Heart right ventricle (tissue), 16 donors: ENCODE measurements at regions not wholly inside any gene's neighbourhood (a gene's known extent, or its start where the extent isn't known, plus 50 kb on each side); places are given as distances from the start of the nearest gene placed in this dataset.

ENCODE experiments used
- ATAC-seq, 8 donors: fragments of 200-7000 bp; cut with Tn5 transposase; one replicate each; pipeline ENCODE4 v1.9.1; 2020; ENCODE audit warnings: mild to moderate bottlenecking in 8 of 8, moderate library complexity in 8 of 8, moderate number of reproducible peaks in 1 of 8
- DNase-seq, 2 donors: peaks; one replicate each; pipeline ENCODE4 v3.0.0-alpha.2; 2020
- H3K27ac ChIP-seq, 10 donors: fragments of 200-600 bp; sonication (generic) in 2 of 10; one replicate each; pipeline versions ENCODE4 v1.5.0 to v1.8.0; 2020 to 2022; ENCODE audit warnings: mild to moderate bottlenecking in 3 of 10
- H3K27me3 ChIP-seq, 7 donors: fragments of 200-600 bp; one replicate each; pipeline ENCODE4 v1.8.0; 2021 to 2022; ENCODE audit warnings: mild to moderate bottlenecking in 2 of 7
- H3K36me3 ChIP-seq, 9 donors: fragments of 200-600 bp; sonication (generic) in 1 of 9; one replicate each; pipeline versions ENCODE4 v1.5.0 to v1.8.0; 2020 to 2022; ENCODE audit warnings: mild to moderate bottlenecking in 2 of 9
- H3K4me1 ChIP-seq, 9 donors: fragments of 200-600 bp; sonication (generic) in 1 of 9; one replicate each; pipeline versions ENCODE4 v1.5.0 to v1.8.0; 2020 to 2022; ENCODE audit warnings: mild to moderate bottlenecking in 4 of 9
- H3K4me3 ChIP-seq, 10 donors: fragments of 200-600 bp; sonication (generic) in 2 of 10; one replicate each; pipeline versions ENCODE4 v1.5.0 to v1.8.0; 2020 to 2022; ENCODE audit warnings: mild to moderate bottlenecking in 7 of 10, moderate library complexity in 2 of 10
- H3K9me3 ChIP-seq, 11 donors: fragments of 200-600 bp in 10 of 11; sonication (generic) in 2 of 11; one replicate each; pipeline versions ENCODE4 v1.5.0 to v1.8.0; 2013 to 2022; ENCODE audit warnings: mild to moderate bottlenecking in 2 of 11, control low read depth in 1 of 11, moderate library complexity in 1 of 11
- WGBS, 2 donors: extraction: QIAGEN DNeasy Blood & Tissue Kit; methylation state at CpG; one replicate each; pipeline ENCODE4 v1.1.7; 2013; ENCODE audit warnings: inconsistent platforms in 1 of 2; 5-methylcytosine and 5-hydroxymethylcytosine counted together
- intact Hi-C, 10 donors: fragments of 100-400 bp; cut with DNase I; formaldehyde crosslinking; loops; one replicate each; pipeline versions ENCODE4 v1.11.1 to v1.14.2; 2022
- TF ChIP-seq, protein P1 (sequence below), 9 donors: fragments of 200-600 bp; sonication (generic) in 2 of 9; IDR thresholded peaks; one replicate each; pipeline versions ENCODE4 v1.5.0 to v1.8.0; 2021 to 2022; ENCODE audit warnings: antibody characterized with exemption in 9 of 9, mild to moderate bottlenecking in 5 of 9, moderate library complexity in 1 of 9
- donor health status: Arrhythmogenic right ventricular cardiomyopathy.
- donor health status: ischemic (EF 13 %, LVEDD 7.1; RV severe dilation, severe dysfunction).
- donor health status: healthy with polysubstance abuse.
- donor health status: DM: no; HTN: yes; CAD: no.
- donor health status: DM: no; HTN: no; CAD: no.
- donor health status: ischemic (EF 25% LVEDD 6.9; RV normal size, moderate dysfunction).
- donor health status: ischemic (EF 25% LVEDD 5.7; RV mildly dilated, moderate dysfunction).
- donor health status: healthy.
- donor health status: DM: yes; HTN: yes; CAD: no.
- donor health status: Ischemic cardiomyopathy.
- donor health status: ischemic (EF 35%, LVEDD 5.7; RV mildly dilated, moderate dysfunction).
- donor health status: nonischemic (EF 11% LVEDD 7.7; RV severe dilation, severe dysfunction).
- donor health status: DM: yes; HTN: yes; CAD: no.
- donor health status: PGD.
- donor health status: ischemic (EF 29% LVEDD 5.4; RV normal size, mild dysfunction).
- donor health status: nonischemic (EF 23%, LVEDD 6.1; RV moderate dilation, normal function).

DNA sequence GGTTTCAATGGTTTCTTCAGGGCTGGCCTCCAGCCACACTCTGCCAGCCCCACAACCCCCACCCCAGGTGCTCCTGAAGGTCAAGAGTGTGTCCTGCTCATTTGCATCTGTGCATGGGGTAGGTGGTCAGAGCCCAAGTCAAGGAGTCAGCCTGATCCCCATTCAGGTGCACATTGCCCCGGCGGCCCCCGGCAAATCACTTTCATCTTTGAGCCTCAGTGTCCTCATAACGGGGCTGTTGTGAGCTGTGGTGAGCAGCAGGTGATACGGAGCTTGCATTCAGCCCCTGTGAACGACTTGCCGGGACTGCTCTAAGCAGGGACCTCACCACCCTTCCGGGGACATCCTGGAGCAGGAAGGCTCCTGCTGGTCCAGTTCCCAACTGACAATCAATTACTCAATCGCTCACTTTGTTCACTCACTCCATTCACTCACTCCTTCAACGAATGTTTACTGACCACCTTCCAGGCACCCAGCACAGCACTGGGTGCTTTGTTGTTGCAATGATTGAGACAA lies 93.2 kb upstream of the CPEB4 start:
- DNase-seq (no peak), ATAC-seq (no peak)
- H3K9me3 ChIP-seq: no peaks in the 10 kb centered on the region
- H3K4me3 ChIP-seq: no peak overlapping the region
- 91% methylated on average over 10 of the region's 10 CpGs for WGBS, 2 donors
- intact Hi-C loops: no loop called here
- peaks cover 0 to 13% (median 0%) of the 10 kb centered on the region in 9 donors for H3K4me1 ChIP-seq
- TF ChIP-seq, protein P1, sequence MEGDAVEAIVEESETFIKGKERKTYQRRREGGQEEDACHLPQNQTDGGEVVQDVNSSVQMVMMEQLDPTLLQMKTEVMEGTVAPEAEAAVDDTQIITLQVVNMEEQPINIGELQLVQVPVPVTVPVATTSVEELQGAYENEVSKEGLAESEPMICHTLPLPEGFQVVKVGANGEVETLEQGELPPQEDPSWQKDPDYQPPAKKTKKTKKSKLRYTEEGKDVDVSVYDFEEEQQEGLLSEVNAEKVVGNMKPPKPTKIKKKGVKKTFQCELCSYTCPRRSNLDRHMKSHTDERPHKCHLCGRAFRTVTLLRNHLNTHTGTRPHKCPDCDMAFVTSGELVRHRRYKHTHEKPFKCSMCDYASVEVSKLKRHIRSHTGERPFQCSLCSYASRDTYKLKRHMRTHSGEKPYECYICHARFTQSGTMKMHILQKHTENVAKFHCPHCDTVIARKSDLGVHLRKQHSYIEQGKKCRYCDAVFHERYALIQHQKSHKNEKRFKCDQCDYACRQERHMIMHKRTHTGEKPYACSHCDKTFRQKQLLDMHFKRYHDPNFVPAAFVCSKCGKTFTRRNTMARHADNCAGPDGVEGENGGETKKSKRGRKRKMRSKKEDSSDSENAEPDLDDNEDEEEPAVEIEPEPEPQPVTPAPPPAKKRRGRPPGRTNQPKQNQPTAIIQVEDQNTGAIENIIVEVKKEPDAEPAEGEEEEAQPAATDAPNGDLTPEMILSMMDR (IDR thresholded peaks at IDR 0.05): no peak
- H3K36me3 ChIP-seq: no peaks in the 10 kb centered on the region
- no peak overlapping the region for H3K27ac ChIP-seq
- H3K27me3 ChIP-seq: no peaks in the 10 kb centered on the region

GRCh38 chr5:173795601-173796000 lies 92.5 kb upstream of the CPEB4 start:
- Histone ChIP-seq H3K9me3 (no peaks in the 10 kb centered on the region), H3K4me3 (no peak overlapping the region), H3K4me1 (peaks cover 0 to 13% (median 0%) of the 10 kb centered on the region in 9 donors), H3K27me3 (no peaks in the 10 kb centered on the region), H3K27ac (no peak overlapping the region), H3K36me3 (no peaks in the 10 kb centered on the region)
- TF ChIP-seq, protein P1 (IDR thresholded peaks at IDR 0.05): no peak
- ATAC-seq (peak in 5 of 8 donors; percentile 36 to 76 (median 44)), DNase-seq (no peak)
- intact Hi-C loops: no loop called here
- 61 to 85% methylated on average over 1 of the region's 1 CpG for WGBS, 2 donors

GRCh38 chr5:173796721-173797495 lies 91.2 kb upstream of the CPEB4 start:
- TF ChIP-seq, protein P1 (IDR thresholded peaks at IDR 0.05): no peak
- WGBS, 2 donors: 66 to 83% methylated on average over 9 of the region's 9 CpGs
- H3K27ac ChIP-seq: no peak overlapping the region
- H3K4me3 ChIP-seq: no peak overlapping the region
- DNase-seq: no peak
- peaks cover 0 to 13% (median 0%) of the 10 kb centered on the region in 9 donors for H3K4me1 ChIP-seq
- no peaks in the 10 kb centered on the region for H3K9me3 ChIP-seq
- ATAC-seq: no peak
- intact Hi-C loops: no loop called here
- no peaks in the 10 kb centered on the region for H3K36me3 ChIP-seq
- H3K27me3 ChIP-seq: no peaks in the 10 kb centered on the region

GRCh38 chr5:173798127-173798810 lies 89.9 kb upstream of the CPEB4 start:
- ATAC-seq (peak in 1 of 8 donors; percentile 26), DNase-seq (no peak)
- Histone ChIP-seq H3K4me1 (peaks cover 0 to 26% (median 0%) of the 10 kb centered on the region in 9 donors), H3K9me3 (no peaks in the 10 kb centered on the region), H3K27me3 (no peaks in the 10 kb centered on the region), H3K36me3 (no peaks in the 10 kb centered on the region), H3K4me3 (no peak overlapping the region), H3K27ac (no peak overlapping the region)
- 74 to 84% methylated on average over 4 of the region's 4 CpGs for WGBS, 2 donors
- TF ChIP-seq, protein P1 (IDR thresholded peaks at IDR 0.05): no peak
- intact Hi-C loops: no loop called here
